Astrocyte of the cerebellum (primary cell): ENCODE measurements at regions not wholly inside any gene's neighbourhood (a gene's known extent, or its start where the extent isn't known, plus 50 kb on each side); places are given as distances from the start of the nearest gene placed in this dataset.

Source experiments
- DNase-seq: peaks from one replicate; pipeline ENCODE4 v3.0.0-alpha.2; 2011; ENCODE audit warnings: low read depth
- H3K4me3 ChIP-seq: 2 replicates; pipeline ENCODE4 v1.5.1; 2011; ENCODE audit warnings: mild to moderate bottlenecking, low read depth, low read length, moderate library complexity
- CTCF ChIP-seq: IDR thresholded peaks from 2 replicates; pipeline ENCODE4 v1.5.1; 2012; ENCODE audit warnings: low read length, low read depth, moderate library complexity, mild to moderate bottlenecking; ENCODE audit errors: missing control alignments
- in situ Hi-C: cut with HindIII; loops from 2 replicates; pipeline ENCODE4 v1.10.0; 2017; ENCODE audit warnings: low sequenced_read_pairs

- in situ Hi-C loops: no loop called here
- no peak for TF ChIP-seq CTCF
- no peak overlapping the region for H3K4me3 ChIP-seq
- no peak for DNase-seq
Observed at GRCh38 chr2:217271813-217272212, 411.9 kb upstream of the TNP1 start.

GRCh38 chr2:217270485-217271121 is 410.7 kb upstream of the TNP1 start:
- no peak for TF ChIP-seq CTCF
- in situ Hi-C loops: no loop called here
- DNase-seq: no peak
- no peak overlapping the region for H3K4me3 ChIP-seq

GRCh38 chr2:217269701-217270484 is 410.0 kb upstream of the TNP1 start:
- H3K4me3 ChIP-seq: no peak overlapping the region
- in situ Hi-C loops: no loop called here
- TF ChIP-seq CTCF: no peak
- no peak for DNase-seq

- DNase-seq: no peak
- no peak for TF ChIP-seq CTCF
- no peak overlapping the region for H3K4me3 ChIP-seq
- in situ Hi-C loops: no loop called here
Observed at GRCh38 chr2:217268978-217269377, 409.1 kb upstream of the TNP1 start.

- no peak for TF ChIP-seq CTCF
- H3K4me3 ChIP-seq: no peak overlapping the region
- in situ Hi-C loops: no loop called here
- no peak for DNase-seq
Observed at GRCh38 chr2:217267758-217268157, 407.9 kb upstream of the TNP1 start.

GRCh38 chr2:217263756-217264155 is 403.9 kb upstream of the TNP1 start:
- DNase-seq: no peak
- in situ Hi-C loops: no loop called here
- no peak for TF ChIP-seq CTCF
- H3K4me3 ChIP-seq: no peak overlapping the region
